Panc1 (cell line): ENCODE measurements at regions not wholly inside any gene's neighbourhood (a gene's known extent, or its start where the extent isn't known, plus 50 kb on each side); places are given as distances from the start of the nearest gene placed in this dataset.

Source experiments
- POLR2AphosphoS5 ChIP-seq: IDR thresholded peaks from 2 replicates; pipeline ENCODE4 v1.6.1; 2012; ENCODE audit warnings: mild to moderate bottlenecking, low read depth, low read length, moderate library complexity
- SIN3A ChIP-seq: IDR thresholded peaks from 2 replicates; pipeline ENCODE4 v1.6.1; 2012; ENCODE audit warnings: low read depth, mild to moderate bottlenecking, low read length, moderate library complexity, borderline replicate concordance; ENCODE audit not compliant: insufficient read depth
- TCF7L2 ChIP-seq: IDR thresholded peaks from 2 replicates; pipeline ENCODE4 v1.6.1; 2011; ENCODE audit warnings: mild to moderate bottlenecking, low read depth, low read length, inconsistent platforms
- TF ChIP-seq, protein P1 (sequence below): fragments of 450-650 bp; IDR thresholded peaks from 2 replicates; pipeline ENCODE4 v1.5.1; 2017; ENCODE audit warnings: mild to moderate bottlenecking
- TF ChIP-seq, protein P2 (sequence below), 2 experiments: IDR thresholded peaks; 2 replicates each; pipeline ENCODE4 v1.6.1; 2011 to 2012; ENCODE audit warnings: low read depth in 2 of 2, control low read depth in 1 of 2, low read length in 1 of 2, mild to moderate bottlenecking in 1 of 2, moderate library complexity in 1 of 2; ENCODE audit not compliant: insufficient read depth in 1 of 2

DNA sequence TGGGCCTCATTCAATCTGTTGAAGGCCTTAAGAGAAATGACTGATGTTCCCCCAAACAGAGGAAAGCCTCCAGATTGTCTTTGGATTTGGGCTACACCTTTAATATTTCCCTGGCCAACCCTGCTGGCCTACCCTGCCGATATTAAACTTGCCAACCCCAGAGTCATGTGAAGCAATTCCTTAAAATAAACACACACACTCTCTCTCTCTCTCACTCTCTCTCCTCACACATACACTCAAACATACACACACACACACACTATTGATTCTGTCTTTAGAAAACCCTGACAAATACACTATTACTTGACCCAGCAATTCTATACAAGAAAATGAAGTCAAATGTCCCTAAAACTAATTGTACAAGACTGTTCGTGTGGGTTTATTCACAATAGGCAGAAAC, 109.9 kb upstream of the ST8SIA2 start:
- TF ChIP-seq, protein P1, sequence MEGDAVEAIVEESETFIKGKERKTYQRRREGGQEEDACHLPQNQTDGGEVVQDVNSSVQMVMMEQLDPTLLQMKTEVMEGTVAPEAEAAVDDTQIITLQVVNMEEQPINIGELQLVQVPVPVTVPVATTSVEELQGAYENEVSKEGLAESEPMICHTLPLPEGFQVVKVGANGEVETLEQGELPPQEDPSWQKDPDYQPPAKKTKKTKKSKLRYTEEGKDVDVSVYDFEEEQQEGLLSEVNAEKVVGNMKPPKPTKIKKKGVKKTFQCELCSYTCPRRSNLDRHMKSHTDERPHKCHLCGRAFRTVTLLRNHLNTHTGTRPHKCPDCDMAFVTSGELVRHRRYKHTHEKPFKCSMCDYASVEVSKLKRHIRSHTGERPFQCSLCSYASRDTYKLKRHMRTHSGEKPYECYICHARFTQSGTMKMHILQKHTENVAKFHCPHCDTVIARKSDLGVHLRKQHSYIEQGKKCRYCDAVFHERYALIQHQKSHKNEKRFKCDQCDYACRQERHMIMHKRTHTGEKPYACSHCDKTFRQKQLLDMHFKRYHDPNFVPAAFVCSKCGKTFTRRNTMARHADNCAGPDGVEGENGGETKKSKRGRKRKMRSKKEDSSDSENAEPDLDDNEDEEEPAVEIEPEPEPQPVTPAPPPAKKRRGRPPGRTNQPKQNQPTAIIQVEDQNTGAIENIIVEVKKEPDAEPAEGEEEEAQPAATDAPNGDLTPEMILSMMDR: no peak
- TF ChIP-seq POLR2AphosphoS5 (no peak), TCF7L2 (no peak), SIN3A (no peak)
- TF ChIP-seq, protein P2, sequence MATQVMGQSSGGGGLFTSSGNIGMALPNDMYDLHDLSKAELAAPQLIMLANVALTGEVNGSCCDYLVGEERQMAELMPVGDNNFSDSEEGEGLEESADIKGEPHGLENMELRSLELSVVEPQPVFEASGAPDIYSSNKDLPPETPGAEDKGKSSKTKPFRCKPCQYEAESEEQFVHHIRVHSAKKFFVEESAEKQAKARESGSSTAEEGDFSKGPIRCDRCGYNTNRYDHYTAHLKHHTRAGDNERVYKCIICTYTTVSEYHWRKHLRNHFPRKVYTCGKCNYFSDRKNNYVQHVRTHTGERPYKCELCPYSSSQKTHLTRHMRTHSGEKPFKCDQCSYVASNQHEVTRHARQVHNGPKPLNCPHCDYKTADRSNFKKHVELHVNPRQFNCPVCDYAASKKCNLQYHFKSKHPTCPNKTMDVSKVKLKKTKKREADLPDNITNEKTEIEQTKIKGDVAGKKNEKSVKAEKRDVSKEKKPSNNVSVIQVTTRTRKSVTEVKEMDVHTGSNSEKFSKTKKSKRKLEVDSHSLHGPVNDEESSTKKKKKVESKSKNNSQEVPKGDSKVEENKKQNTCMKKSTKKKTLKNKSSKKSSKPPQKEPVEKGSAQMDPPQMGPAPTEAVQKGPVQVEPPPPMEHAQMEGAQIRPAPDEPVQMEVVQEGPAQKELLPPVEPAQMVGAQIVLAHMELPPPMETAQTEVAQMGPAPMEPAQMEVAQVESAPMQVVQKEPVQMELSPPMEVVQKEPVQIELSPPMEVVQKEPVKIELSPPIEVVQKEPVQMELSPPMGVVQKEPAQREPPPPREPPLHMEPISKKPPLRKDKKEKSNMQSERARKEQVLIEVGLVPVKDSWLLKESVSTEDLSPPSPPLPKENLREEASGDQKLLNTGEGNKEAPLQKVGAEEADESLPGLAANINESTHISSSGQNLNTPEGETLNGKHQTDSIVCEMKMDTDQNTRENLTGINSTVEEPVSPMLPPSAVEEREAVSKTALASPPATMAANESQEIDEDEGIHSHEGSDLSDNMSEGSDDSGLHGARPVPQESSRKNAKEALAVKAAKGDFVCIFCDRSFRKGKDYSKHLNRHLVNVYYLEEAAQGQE (IDR thresholded peaks at IDR 0.05; ENCODE audit: insufficient read depth in 1 of 2, low read depth in 2 of 2, low read length in 1 of 2): no peak
